ENCODE measurements at regions not wholly inside any gene's neighbourhood (a gene's known extent, or its start where the extent isn't known, plus 50 kb on each side); places are given as distances from the start of the nearest gene placed in this dataset.
"Not testable (repeated sequence)": the region's sequence is repeated elsewhere in the genome, so short reads cannot be mapped to it uniquely, and the experiment has no call there.

- 69% methylated on average over 1 of the region's 1 CpG for WGBS
- DNase-seq (ENCODE audit: low spot score), result no peak
- no peaks in the 10 kb centered on the region for H3K9me3 ChIP-seq (ENCODE audit: control insufficient read depth in 4 of 4, low read length in 3 of 4)
Measured at GRCh38 chr1:192892934-192893333, 84.1 kb downstream of the RGS2 start.

GRCh38 chr1:192895487-192895886, 86.6 kb downstream of the RGS2 start:
- not testable (repeated sequence) for H3K4me3 ChIP-seq (ENCODE audit: low read depth in 1 of 3, low read length in 3 of 3); DNase-seq (ENCODE audit: low spot score)
- 86% methylated on average over 10 of the region's 10 CpGs for WGBS

More at GRCh38 chr1:192892934-192893333, 84.1 kb downstream of the RGS2 start:
- no peak overlapping the region for H3K27ac ChIP-seq (ENCODE audit: low read depth in 1 of 2, low read length in 2 of 2)
- H3K4me3 ChIP-seq (ENCODE audit: low read depth in 1 of 3, low read length in 3 of 3), result no peak overlapping the region
- no peak overlapping the region for H3K9ac ChIP-seq (ENCODE audit: low read depth in 1 of 2, low read length in 2 of 2)
- H3K4me1 ChIP-seq (ENCODE audit: control insufficient read depth in 4 of 4, insufficient read depth in 4 of 4, low read length in 3 of 4), result no peaks in the 10 kb centered on the region
- H3K36me3 ChIP-seq (ENCODE audit: control insufficient read depth in 4 of 4, insufficient read depth in 3 of 4, low read depth in 1 of 4, low read length in 3 of 4), result no peaks in the 10 kb centered on the region
- no peaks in the 10 kb centered on the region for H3K27me3 ChIP-seq (ENCODE audit: control insufficient read depth in 4 of 4, insufficient read depth in 4 of 4, low read length in 3 of 4)
- no peak for TF ChIP-seq HNF4G (IDR thresholded peaks at IDR 0.05)
- TF ChIP-seq SP1 (IDR thresholded peaks at IDR 0.05), result no peak
- TF ChIP-seq ZBTB33 (IDR thresholded peaks at IDR 0.05), result no peak
- no peak for TF ChIP-seq ATF3 (IDR thresholded peaks at IDR 0.05)
- TF ChIP-seq FOXA1 (IDR thresholded peaks at IDR 0.05), result no peak
- TF ChIP-seq RAD21 (IDR thresholded peaks at IDR 0.05), result no peak
- TF ChIP-seq FOXA2 (IDR thresholded peaks at IDR 0.05), result no peak
- TF ChIP-seq YY1 (IDR thresholded peaks at IDR 0.05), result no peak
- no peak for TF ChIP-seq HNF4A (conservative IDR thresholded peaks at IDR 0.05)

GRCh38 chr1:192896376-192896775, 87.5 kb downstream of the RGS2 start:
- no peak for TF ChIP-seq GABPA (IDR thresholded peaks at IDR 0.05 in 1 of 2, conservative IDR thresholded peaks at IDR 0.05 in 1 of 2)
- TF ChIP-seq TAF1 (conservative IDR thresholded peaks at IDR 0.05), result no peak
- TF ChIP-seq RAD21 (IDR thresholded peaks at IDR 0.05), result no peak
- TF ChIP-seq EGR1 (IDR thresholded peaks at IDR 0.05; ENCODE audit: low read depth in 2 of 2), result no peak
- no peak for TF ChIP-seq JUND (IDR thresholded peaks at IDR 0.05)
- no peak for TF ChIP-seq RXRA (IDR thresholded peaks at IDR 0.05)
- no peak for TF ChIP-seq CTCF (IDR thresholded peaks at IDR 0.05; ENCODE audit: low read depth, low read length, missing input control)
- no peak for TF ChIP-seq FOXA1 (IDR thresholded peaks at IDR 0.05)
- no peak for TF ChIP-seq ATF3 (IDR thresholded peaks at IDR 0.05)
- no peak for TF ChIP-seq FOXA2 (IDR thresholded peaks at IDR 0.05)
- TF ChIP-seq MAX (IDR thresholded peaks at IDR 0.05), result no peak
- no peak for TF ChIP-seq HNF4A (conservative IDR thresholded peaks at IDR 0.05)
- no peak for TF ChIP-seq YY1 (IDR thresholded peaks at IDR 0.05)
- TF ChIP-seq SP1 (IDR thresholded peaks at IDR 0.05), result no peak
- TF ChIP-seq HNF4G (IDR thresholded peaks at IDR 0.05), result no peak
- H3K9ac ChIP-seq (ENCODE audit: low read depth in 1 of 2, low read length in 2 of 2), result no peak overlapping the region
- no peaks in the 10 kb centered on the region for H3K36me3 ChIP-seq (ENCODE audit: control insufficient read depth in 4 of 4, insufficient read depth in 3 of 4, low read depth in 1 of 4, low read length in 3 of 4)
- no peaks in the 10 kb centered on the region for H3K4me1 ChIP-seq (ENCODE audit: control insufficient read depth in 4 of 4, insufficient read depth in 4 of 4, low read length in 3 of 4)
- H3K27me3 ChIP-seq (ENCODE audit: control insufficient read depth in 4 of 4, insufficient read depth in 4 of 4, low read length in 3 of 4), result no peaks in the 10 kb centered on the region
- H3K9me3 ChIP-seq (ENCODE audit: control insufficient read depth in 4 of 4, low read length in 3 of 4), result no peaks in the 10 kb centered on the region
- no peak for DNase-seq (ENCODE audit: low spot score)
- H3K4me3 ChIP-seq (ENCODE audit: low read depth in 1 of 3, low read length in 3 of 3), result no peak overlapping the region
- no peak overlapping the region for H3K27ac ChIP-seq (ENCODE audit: low read depth in 1 of 2, low read length in 2 of 2)

More at GRCh38 chr1:192895487-192895886, 86.6 kb downstream of the RGS2 start:
- H3K9me3 ChIP-seq (ENCODE audit: control insufficient read depth in 4 of 4, low read length in 3 of 4); H3K4me1 ChIP-seq (ENCODE audit: control insufficient read depth in 4 of 4, insufficient read depth in 4 of 4, low read length in 3 of 4); H3K36me3 ChIP-seq (ENCODE audit: control insufficient read depth in 4 of 4, insufficient read depth in 3 of 4, low read depth in 1 of 4, low read length in 3 of 4); H3K9ac ChIP-seq (ENCODE audit: low read depth in 1 of 2, low read length in 2 of 2); H3K27ac ChIP-seq (ENCODE audit: low read depth in 1 of 2, low read length in 2 of 2); H3K27me3 ChIP-seq (ENCODE audit: control insufficient read depth in 4 of 4, insufficient read depth in 4 of 4, low read length in 3 of 4): not testable (repeated sequence)
